MM.1S (cell line): ENCODE measurements at regions not wholly inside any gene's neighbourhood (a gene's known extent, or its start where the extent isn't known, plus 50 kb on each side); places are given as distances from the start of the nearest gene placed in this dataset.
"Not testable (repeated sequence)": the region's sequence is repeated elsewhere in the genome, so short reads cannot be mapped to it uniquely, and the experiment has no call there.

Experiments used
- DNase-seq: peaks from one replicate; pipeline ENCODE4 v3.0.0-alpha.2; 2015
- H2AFZ ChIP-seq: fragments of 300-600 bp; sonication (generic); 2 replicates; pipeline ENCODE4 v1.6.0; 2016; ENCODE audit warnings: antibody characterized with exemption, low read length
- H3F3A ChIP-seq: fragments of 300-600 bp; sonication (generic); 2 replicates; pipeline ENCODE4 v1.6.1; 2016; ENCODE audit warnings: mild to moderate bottlenecking, antibody characterized with exemption, low read length, moderate library complexity, mixed read lengths; ENCODE audit not compliant: insufficient read depth
- H3K27ac ChIP-seq: fragments of 300-600 bp; sonication (generic); 2 replicates; pipeline ENCODE4 v1.5.1; 2016; ENCODE audit warnings: mild to moderate bottlenecking, low read length
- H3K27me3 ChIP-seq: fragments of 300-600 bp; sonication (generic); replicated peaks from 2 replicates; pipeline ENCODE4 v1.6.0; 2016; ENCODE audit warnings: low read length; ENCODE audit not compliant: insufficient read depth
- H3K36me3 ChIP-seq: fragments of 300-600 bp; sonication (generic); replicated peaks from 2 replicates; pipeline ENCODE4 v1.6.1; 2016; ENCODE audit warnings: mild to moderate bottlenecking, low read length, mixed read lengths; ENCODE audit not compliant: insufficient read depth
- H3K4me1 ChIP-seq: fragments of 300-600 bp; sonication (generic); 2 replicates; pipeline ENCODE4 v1.6.1; 2016; ENCODE audit warnings: low read length, mixed read lengths
- H3K4me2 ChIP-seq: fragments of 300-600 bp; sonication (generic); 2 replicates; pipeline ENCODE4 v1.6.0; 2016; ENCODE audit warnings: low read depth, low read length
- H3K4me3 ChIP-seq: fragments of 300-600 bp; sonication (generic); 2 replicates; pipeline ENCODE4 v1.5.1; 2016; ENCODE audit warnings: low read length, mixed read lengths
- H3K79me2 ChIP-seq: fragments of 300-600 bp; sonication (generic); 2 replicates; pipeline ENCODE4 v1.6.1; 2016; ENCODE audit warnings: mixed run types, low read length, mixed read lengths
- H3K9ac ChIP-seq: fragments of 300-600 bp; sonication (generic); 2 replicates; pipeline ENCODE4 v1.6.1; 2016; ENCODE audit warnings: low read length, mixed read lengths
- H3K9me2 ChIP-seq: fragments of 300-600 bp; sonication (generic); replicated peaks from 2 replicates; pipeline ENCODE4 v1.6.1; 2016; ENCODE audit warnings: mild to moderate bottlenecking, low read length, mixed read lengths; ENCODE audit not compliant: insufficient read depth
- H3K9me3 ChIP-seq: fragments of 300-600 bp; sonication (generic); replicated peaks from 2 replicates; pipeline ENCODE4 v1.6.1; 2016; ENCODE audit warnings: mild to moderate bottlenecking, low read length, mixed read lengths; ENCODE audit not compliant: insufficient read depth
- H4K20me1 ChIP-seq: fragments of 300-600 bp; sonication (generic); 2 replicates; pipeline ENCODE4 v1.6.1; 2016; ENCODE audit warnings: mild to moderate bottlenecking, low read length, moderate library complexity, mixed read lengths; ENCODE audit not compliant: insufficient read depth
- EZH2 ChIP-seq: fragments of 300-600 bp; sonication (generic); optimal IDR thresholded peaks from 2 replicates; pipeline ENCODE3; 2017; ENCODE audit warnings: low read depth, mild to moderate bottlenecking, antibody characterized with exemption, low read length, mixed read lengths
- EZH2phosphoT487 ChIP-seq: fragments of 300-600 bp; sonication (generic); IDR thresholded peaks from 2 replicates; pipeline ENCODE4 v1.6.1; 2018; ENCODE audit warnings: antibody characterized with exemption, low read length
- TF ChIP-seq, protein P1 (sequence below): fragments of 300-600 bp; sonication (generic); IDR thresholded peaks from 2 replicates; pipeline ENCODE4 v1.5.1; 2016; ENCODE audit warnings: antibody characterized with exemption, low read length, mixed read lengths

DNA sequence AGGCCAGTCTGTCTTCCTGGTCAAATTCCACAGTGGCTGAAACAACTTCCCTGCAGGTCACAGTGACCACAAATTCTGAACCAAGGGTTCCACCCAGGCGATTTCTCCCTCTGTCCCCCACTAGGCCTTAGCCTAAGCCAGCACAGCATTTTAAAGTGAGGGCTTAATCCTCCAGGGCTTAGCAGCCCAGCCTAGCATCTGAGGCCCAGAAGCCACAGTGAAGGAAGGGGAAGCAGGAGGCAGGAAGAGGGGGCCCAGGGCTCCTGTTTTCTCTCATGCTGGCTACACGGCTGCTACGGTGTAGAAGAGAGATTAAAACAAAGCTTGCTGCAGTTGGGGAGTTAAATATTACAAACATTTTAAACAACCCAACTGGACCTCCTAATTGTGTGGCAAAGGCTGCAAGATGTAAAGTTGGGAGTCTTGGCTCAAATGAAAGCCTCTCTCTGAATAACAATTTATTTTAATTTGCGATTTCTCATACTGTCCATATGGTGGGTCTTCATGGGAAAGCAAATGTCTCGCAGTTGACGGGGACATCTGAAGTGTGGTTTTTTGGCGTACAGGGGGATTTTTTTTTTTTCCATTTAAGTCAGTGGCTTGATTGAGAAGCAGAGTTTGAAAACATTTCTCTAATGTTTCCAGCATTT lies 170.8 kb upstream of the RAI2 start:
- H2AFZ ChIP-seq = no peak overlapping the region
- H3K4me2 ChIP-seq = no peak overlapping the region
- H3K9ac ChIP-seq = no peak overlapping the region
- H3K79me2 ChIP-seq = no peaks in the 10 kb centered on the region
- no peaks in the 10 kb centered on the region for H3K4me1 ChIP-seq
- TF ChIP-seq EZH2phosphoT487 = no peak
- TF ChIP-seq, protein P1, sequence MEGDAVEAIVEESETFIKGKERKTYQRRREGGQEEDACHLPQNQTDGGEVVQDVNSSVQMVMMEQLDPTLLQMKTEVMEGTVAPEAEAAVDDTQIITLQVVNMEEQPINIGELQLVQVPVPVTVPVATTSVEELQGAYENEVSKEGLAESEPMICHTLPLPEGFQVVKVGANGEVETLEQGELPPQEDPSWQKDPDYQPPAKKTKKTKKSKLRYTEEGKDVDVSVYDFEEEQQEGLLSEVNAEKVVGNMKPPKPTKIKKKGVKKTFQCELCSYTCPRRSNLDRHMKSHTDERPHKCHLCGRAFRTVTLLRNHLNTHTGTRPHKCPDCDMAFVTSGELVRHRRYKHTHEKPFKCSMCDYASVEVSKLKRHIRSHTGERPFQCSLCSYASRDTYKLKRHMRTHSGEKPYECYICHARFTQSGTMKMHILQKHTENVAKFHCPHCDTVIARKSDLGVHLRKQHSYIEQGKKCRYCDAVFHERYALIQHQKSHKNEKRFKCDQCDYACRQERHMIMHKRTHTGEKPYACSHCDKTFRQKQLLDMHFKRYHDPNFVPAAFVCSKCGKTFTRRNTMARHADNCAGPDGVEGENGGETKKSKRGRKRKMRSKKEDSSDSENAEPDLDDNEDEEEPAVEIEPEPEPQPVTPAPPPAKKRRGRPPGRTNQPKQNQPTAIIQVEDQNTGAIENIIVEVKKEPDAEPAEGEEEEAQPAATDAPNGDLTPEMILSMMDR = no peak
- TF ChIP-seq EZH2 = no peak
- no peak overlapping the region for H3K27ac ChIP-seq
- no peak overlapping the region for H3K4me3 ChIP-seq
- H3K9me3 ChIP-seq = no peaks in the 10 kb centered on the region
- H3K9me2 ChIP-seq = no peaks in the 10 kb centered on the region
- no peaks in the 10 kb centered on the region for H4K20me1 ChIP-seq
- H3K27me3 ChIP-seq = no peaks in the 10 kb centered on the region
- H3F3A ChIP-seq = no peaks in the 10 kb centered on the region
- no peaks in the 10 kb centered on the region for H3K36me3 ChIP-seq
- no peak for DNase-seq

DNA sequence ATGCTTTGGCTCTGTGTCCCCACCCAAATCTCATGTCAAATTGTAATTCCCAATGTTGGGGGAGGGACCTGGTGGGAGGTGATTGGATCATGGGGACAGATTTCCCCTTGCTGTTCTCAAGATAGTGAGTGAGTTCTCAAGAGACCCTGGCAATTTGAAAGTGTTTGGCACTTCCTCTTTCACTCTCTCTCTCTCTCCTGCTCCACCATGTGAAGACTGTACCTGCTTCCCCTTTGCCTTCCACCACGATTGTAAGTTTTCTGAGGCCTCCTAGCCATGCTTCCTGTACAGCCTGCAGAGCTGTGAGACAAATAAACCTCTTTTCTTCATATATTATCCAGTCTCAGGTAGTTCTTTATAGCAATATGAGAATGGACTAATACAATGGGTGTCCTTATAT lies 169.6 kb upstream of the RAI2 start:
- not testable (repeated sequence) for H3K4me2 ChIP-seq, H3K4me3 ChIP-seq, H3K9me2 ChIP-seq, H3K4me1 ChIP-seq, H3K27ac ChIP-seq, H3K36me3 ChIP-seq, H3K9ac ChIP-seq, H3F3A ChIP-seq, H4K20me1 ChIP-seq, H3K27me3 ChIP-seq, H3K9me3 ChIP-seq, H3K79me2 ChIP-seq, DNase-seq, H2AFZ ChIP-seq

DNA sequence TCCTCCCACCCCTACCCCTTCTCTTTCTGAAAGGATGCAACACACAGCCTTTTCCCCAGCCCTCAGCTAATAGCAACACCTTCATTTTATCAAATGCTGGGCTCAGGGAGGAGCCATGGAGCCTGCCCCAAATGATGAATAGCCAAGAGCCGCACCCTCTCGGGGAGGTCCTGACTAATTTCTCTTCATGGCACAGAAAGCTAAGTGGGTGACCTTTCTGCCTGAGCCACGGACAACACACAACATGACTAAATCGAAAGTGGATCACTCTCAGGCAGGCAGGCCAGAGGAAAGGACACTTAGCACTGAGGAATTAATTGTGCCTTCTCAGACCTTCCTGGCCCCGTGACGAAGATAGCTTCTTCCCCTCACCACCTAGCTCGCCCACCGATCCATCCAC lies 165.1 kb upstream of the RAI2 start:
- H3K9me2 ChIP-seq = no peaks in the 10 kb centered on the region
- H3K27ac ChIP-seq = no peak overlapping the region
- no peaks in the 10 kb centered on the region for H3K4me1 ChIP-seq
- no peaks in the 10 kb centered on the region for H3F3A ChIP-seq
- no peaks in the 10 kb centered on the region for H3K79me2 ChIP-seq
- no peak overlapping the region for H3K9ac ChIP-seq
- TF ChIP-seq, protein P1 = no peak
- TF ChIP-seq EZH2phosphoT487 (no peak), EZH2 (no peak)
- no peaks in the 10 kb centered on the region for H3K27me3 ChIP-seq
- no peaks in the 10 kb centered on the region for H4K20me1 ChIP-seq
- no peak overlapping the region for H3K4me3 ChIP-seq
- no peaks in the 10 kb centered on the region for H3K36me3 ChIP-seq
- DNase-seq = no peak
- no peaks in the 10 kb centered on the region for H3K9me3 ChIP-seq
- H3K4me2 ChIP-seq = no peak overlapping the region; the same call in 1 of the 2 replicates
- H2AFZ ChIP-seq = no peak overlapping the region

DNA sequence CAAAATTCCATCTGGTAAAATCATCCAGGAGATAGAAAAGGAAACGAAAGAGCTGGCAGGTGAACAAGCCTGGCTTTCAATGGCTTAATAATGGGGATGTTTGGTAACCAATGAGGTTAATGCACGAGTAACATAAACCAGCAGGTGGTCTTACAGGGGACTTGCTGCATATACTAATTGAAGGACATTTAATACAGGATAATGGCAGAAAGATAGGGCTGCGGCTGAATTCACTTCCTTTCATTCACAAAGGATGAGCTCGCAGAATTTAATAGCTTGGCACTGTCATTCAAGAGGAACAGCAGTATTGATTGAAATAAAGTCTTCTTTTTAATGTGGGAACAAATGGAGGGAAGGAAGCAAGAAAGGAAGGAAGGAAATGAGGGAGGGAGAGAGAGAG lies 156.3 kb upstream of the RAI2 start:
- Histone ChIP-seq H4K20me1 (no peaks in the 10 kb centered on the region), H2AFZ (no peak overlapping the region), H3K4me2 (no peak overlapping the region), H3F3A (no peaks in the 10 kb centered on the region), H3K4me1 (no peaks in the 10 kb centered on the region), H3K27ac (no peak overlapping the region), H3K9ac (no peak overlapping the region), H3K36me3 (no peaks in the 10 kb centered on the region), H3K4me3 (no peak overlapping the region), H3K9me3 (no peaks in the 10 kb centered on the region), H3K27me3 (no peaks in the 10 kb centered on the region), H3K9me2 (no peaks in the 10 kb centered on the region), H3K79me2 (no peaks in the 10 kb centered on the region)
- DNase-seq = no peak
- TF ChIP-seq EZH2phosphoT487 (no peak), EZH2 (no peak)
- TF ChIP-seq, protein P1 = no peak
